GM21723 (cell line): ENCODE measurements at regions not wholly inside any gene's neighbourhood (a gene's known extent, or its start where the extent isn't known, plus 50 kb on each side); places are given as distances from the start of the nearest gene placed in this dataset.
"Not testable (repeated sequence)": the region's sequence is repeated elsewhere in the genome, so short reads cannot be mapped to it uniquely, and the experiment has no call there.

ENCODE experiments used
- ATAC-seq: cut with Tn5 transposase; IDR thresholded peaks from one replicate; pipeline ENCODE4 v1.9.1; 2021; ENCODE audit warnings: mild to moderate bottlenecking, moderate library complexity; ENCODE audit not compliant: unreplicated experiment

DNA sequence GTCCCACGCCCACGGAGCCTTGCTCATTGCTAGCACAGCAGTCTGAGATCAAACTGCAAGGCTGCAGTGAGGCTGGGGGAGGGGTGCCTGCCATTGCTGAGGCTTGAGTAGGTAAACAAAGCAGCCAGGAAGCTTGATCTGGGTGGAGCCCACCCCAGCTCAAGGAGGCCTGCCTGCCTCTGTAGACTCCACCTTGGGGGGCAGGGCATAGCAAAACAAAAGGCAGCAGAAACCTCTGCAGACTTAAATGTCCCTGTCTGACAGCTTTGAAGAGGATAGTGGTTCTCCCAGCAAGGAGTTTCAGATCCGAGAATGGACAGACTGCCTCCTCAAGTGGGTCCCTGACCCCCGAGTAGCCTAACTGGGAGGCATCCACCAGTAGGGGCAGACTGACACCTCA lies 239.7 kb downstream of the DAD1 start:
- not testable (repeated sequence) for ATAC-seq

DNA sequence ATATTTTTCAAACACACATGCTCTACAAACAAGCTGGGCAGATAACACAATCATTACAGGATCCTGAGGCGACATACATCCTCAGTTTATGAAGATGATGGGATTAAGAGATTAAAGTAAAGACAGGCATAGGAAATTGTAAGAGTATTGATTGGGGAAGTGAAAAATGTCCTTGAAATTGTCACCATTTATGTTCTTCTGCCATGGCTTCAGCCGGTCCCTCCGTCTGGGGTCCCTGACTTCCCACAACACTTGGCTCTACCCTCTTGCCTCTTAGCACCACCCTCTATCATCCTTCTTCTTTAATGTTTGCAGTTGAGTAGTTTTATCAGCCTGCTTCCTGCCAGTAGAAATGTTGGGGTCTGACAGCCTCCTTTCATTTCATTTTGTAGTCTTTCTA lies 244.4 kb downstream of the DAD1 start:
- no peak for ATAC-seq

DNA sequence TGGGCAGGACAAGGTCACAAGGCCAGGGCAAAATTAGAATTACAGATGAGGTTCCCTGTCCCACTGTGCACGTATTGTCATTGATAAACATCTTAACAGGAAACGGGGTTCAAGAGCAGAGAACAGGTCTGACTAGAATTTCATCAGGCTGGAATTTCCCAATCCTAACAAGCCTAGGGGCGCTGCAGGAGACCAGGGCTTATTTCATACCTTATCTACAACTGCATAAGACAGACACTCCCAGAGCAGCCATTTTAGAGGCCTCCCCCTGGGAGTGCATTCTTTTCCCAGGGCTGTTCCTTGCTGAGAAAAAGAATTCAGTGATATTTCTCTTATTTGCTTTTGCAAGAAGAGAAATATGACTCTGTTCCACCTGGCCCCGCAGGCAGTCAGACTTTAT lies 244.8 kb downstream of the DAD1 start:
- ATAC-seq, result not testable (repeated sequence)

- ATAC-seq, result no peak
Measured at GRCh38 chr14:22341049-22341448, 248.0 kb downstream of the DAD1 start.

DNA sequence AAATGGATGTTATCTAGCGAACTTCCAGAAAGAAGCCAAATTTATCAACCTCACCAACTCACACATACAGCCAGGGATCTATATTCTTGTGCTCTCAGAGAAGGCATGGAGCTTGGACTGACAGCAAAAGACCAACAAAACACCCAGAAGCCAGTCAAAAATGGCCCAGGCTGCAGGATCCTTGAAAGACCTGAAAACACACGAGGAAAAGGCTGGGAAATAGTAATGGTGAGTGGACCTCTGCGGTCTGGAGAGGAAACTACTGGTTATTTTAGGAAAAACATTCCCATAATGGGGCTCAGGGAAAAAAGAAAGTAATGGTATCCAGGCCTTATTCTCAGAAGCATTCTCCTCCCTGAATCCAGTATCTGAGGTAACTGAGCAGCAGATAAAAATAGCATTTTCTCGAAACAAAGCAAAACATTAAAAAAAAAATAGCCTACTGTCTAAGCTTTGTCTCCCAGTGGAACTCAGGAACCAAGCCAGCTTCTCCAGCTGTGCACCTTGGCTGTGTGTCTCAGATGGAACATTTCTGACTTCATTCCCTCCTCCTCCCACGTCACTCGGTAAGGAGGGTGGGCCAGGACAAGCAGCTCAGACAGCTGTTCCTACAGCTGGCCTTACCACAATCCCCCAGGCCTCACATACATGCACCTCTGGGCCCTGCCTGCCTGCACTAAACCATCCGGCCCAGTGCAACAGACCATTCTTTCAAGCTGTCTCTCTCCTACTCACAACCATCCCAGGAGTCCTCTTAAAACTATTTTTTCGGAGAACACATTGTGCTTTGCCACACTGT lies 249.9 kb downstream of the DAD1 start:
- no peak for ATAC-seq

GRCh38 chr14:22338381-22338780 lies 250.6 kb downstream of the DAD1 start:
- no peak for ATAC-seq

- ATAC-seq, result no peak
Measured at GRCh38 chr14:22337938-22338337, 251.1 kb downstream of the DAD1 start.

DNA sequence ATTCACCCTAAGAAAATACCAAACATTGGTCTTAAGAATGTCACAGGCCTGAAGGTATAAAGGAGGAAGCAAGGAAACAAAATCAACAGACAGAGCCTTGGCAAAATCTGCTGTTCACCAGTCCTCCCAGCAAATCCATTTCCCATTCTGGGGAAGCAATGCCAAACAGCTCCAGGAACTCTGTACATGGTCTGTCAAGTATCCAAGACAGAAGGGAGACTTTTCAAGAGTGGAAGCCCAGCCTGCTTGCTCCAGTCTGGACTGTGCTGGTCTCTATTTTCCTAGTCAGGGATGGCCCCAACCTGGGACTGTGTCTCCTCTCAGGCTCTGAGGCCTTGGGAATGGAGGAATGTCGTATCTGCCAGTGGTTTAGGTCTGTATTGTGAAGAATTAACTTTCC lies 251.5 kb downstream of the DAD1 start:
- no peak for ATAC-seq

DNA sequence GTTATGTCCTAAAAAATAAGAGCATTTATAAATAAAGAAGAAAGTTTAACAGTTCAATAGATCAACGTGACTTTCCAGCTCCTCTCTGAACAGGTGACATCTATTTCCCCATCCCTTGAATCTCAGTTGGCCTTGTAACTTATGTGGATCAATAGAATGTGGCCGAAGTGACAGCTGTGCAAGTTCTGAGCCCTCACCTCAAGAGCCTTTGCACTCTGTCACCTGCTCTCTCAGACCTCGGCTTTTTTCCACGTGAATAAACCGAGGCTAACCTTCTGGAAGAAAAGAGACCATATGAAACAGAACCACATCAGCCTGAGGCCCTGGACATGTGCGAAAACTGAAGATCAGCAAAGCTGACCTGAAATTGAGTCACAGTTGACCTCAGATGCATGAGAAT lies 253.0 kb downstream of the DAD1 start:
- ATAC-seq, result no peak

DNA sequence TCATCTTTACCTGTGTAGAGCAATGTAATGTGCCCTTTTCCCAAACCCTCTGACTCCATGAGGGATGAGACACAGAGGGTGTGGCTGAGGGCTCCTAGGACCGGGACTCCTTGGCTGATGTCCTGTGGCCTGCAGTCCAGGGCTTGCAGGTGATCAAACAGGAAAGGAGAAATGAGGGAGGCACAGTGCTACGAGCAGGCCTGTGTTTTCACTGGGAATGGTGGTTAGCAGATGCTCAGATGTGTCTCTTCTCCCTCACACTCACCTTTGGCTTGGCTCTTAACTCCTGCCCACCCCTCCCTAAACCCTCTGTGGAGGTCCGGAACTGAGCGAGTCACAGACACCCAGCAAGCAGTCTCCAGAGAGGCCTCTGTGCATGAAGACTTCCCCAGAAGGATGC lies 254.4 kb downstream of the DAD1 start:
- no peak for ATAC-seq

GRCh38 chr14:22334275-22334577 lies 254.8 kb downstream of the DAD1 start:
- no peak for ATAC-seq

DNA sequence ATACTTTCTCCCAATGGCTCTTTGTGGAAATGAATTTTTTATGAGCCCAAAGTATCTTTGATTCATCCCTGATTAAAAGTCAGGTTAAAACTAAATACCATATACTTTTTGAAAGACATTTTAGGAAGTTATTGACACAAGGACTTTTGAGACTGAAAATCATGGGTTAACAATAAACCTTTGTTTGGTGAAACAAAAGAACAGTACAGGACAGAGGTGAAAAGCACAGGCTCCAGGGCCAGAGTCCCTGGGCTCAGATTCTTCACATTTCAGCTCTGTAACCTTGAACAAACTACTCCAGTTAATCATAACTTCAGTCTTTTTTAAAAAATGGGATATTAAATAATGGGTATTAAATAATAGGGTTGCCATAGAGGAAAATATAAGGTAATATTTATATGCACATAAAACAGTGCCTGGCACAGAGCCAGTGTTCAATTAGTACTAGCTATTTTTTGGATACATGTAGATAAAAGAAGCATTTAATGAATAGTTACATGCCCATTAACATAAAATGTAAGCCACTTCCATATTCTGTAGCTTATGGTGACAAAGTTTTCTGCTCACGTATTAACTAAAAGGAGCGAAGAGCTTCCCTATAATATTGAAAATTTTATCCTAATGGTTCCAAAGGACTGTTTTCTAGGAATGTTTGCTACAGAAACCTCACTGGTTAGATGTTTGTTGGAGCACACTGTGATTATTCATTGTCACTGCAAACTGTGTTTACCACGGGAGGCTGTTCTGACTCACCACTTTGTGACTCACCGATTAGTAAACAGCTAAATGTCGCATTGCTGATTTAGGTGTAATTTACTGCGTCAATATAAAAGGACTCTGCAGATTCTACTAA lies 255.4 kb downstream of the DAD1 start:
- no peak for ATAC-seq

- no peak for ATAC-seq
Measured at GRCh38 chr14:22332686-22333421, 256.2 kb downstream of the DAD1 start.

- no peak for ATAC-seq
Measured at GRCh38 chr14:22329371-22329770, 259.7 kb downstream of the DAD1 start.

GRCh38 chr14:22325676-22326400 lies 263.2 kb downstream of the DAD1 start:
- no peak for ATAC-seq

DNA sequence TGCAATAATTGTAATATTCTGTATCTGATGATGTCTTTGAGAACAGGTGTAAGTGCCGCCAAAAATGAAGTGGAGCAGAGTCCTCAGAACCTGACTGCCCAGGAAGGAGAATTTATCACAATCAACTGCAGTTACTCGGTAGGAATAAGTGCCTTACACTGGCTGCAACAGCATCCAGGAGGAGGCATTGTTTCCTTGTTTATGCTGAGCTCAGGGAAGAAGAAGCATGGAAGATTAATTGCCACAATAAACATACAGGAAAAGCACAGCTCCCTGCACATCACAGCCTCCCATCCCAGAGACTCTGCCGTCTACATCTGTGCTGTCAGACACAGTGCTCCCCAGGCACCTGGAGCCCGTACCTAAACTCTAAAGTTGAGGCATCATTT lies 268.7 kb downstream of the DAD1 start:
- no peak for ATAC-seq

DNA sequence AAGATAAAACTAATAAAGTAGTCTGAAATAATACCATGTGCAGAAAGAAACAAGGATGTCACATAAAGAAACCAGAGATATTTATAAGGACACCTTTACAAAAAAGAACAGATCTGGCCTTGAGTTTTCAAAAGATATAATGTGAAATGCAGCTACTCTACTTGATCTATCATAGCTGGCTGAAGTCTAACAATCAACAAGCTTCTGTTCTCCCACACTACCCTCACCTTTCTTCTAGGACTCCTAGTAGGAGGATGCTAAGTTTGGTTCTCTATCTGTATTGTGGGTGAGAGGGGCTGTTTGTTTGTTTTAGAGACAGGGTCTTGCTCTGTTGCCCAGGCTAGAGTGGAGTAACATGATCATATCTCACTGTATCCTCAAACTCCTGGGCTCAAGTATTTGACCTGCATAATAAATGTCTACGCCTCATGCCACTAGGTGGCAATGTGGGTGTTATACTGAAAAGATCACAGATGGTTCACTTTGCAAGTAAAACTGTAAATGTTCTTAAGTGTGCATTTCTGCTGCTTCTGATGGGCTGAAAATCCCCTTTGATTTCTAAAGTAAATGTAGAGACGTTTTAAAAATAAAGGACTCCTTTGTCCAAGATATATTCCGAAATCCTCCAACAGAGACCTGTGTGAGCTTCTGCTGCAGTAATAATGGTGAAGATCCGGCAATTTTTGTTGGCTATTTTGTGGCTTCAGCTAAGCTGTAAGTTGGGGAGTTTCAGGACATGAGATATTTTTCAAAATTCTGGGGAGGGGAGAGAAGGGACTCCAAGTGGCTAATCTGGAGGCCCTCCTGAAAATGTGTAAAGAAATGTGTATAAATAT lies 269.3 kb downstream of the DAD1 start:
- no peak for ATAC-seq

DNA sequence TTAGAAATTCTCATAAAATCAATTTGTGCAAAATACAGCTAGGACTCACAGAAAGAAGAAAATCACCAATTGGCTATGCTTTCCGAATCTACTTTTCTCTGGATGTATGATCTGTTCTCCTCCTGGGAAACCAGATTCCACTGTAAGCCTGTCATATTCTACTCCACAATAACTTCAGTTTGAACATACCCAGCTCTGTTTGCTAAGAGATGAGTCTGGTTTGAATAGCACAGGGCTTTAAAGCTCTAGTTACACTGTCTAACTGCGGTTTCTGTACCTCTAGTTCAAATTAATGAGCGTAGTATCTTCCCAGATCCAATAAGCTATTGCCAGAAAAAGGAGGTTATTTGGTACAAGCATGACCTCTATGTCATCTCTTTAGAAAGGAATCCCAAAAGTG lies 270.1 kb downstream of the DAD1 start:
- ATAC-seq, result no peak

GRCh38 chr14:22316473-22316872 lies 272.6 kb downstream of the DAD1 start:
- no peak for ATAC-seq

GRCh38 chr14:22315336-22315735 lies 273.7 kb downstream of the DAD1 start:
- ATAC-seq, result no peak
